ENCODE measurements at regions not wholly inside any gene's neighbourhood (a gene's known extent, or its start where the extent isn't known, plus 50 kb on each side); places are given as distances from the start of the nearest gene placed in this dataset.
"Not testable (repeated sequence)": the region's sequence is repeated elsewhere in the genome, so short reads cannot be mapped to it uniquely, and the experiment has no call there.

GRCh38 chr7:106518967-106519366 lies 142.0 kb downstream of the CCDC71L start:
- DNase-seq: no peak

GRCh38 chr7:106518239-106518638 lies 142.7 kb downstream of the CCDC71L start:
- DNase-seq: no peak

GRCh38 chr7:106517508-106517907 lies 143.4 kb downstream of the CCDC71L start:
- no peak for DNase-seq

DNA sequence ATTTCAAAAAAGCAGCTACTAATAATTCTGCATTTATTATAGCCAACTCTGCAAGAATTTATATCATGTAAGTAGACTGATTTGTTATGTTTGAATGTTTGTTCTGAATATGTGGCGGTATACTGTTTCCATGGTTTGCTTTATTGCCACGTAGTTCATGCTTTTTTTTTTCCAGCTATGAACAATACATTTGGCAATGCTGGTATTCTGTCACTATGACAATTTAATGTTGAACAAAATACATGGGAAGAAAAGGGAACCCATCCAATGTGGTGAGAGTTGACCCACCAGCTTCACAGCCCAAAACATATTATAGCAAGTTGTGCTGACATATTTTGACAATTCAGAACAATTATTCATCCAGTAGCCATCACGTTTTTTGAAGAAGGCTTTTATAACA lies 145.6 kb downstream of the CCDC71L start:
- DNase-seq: no peak

DNA sequence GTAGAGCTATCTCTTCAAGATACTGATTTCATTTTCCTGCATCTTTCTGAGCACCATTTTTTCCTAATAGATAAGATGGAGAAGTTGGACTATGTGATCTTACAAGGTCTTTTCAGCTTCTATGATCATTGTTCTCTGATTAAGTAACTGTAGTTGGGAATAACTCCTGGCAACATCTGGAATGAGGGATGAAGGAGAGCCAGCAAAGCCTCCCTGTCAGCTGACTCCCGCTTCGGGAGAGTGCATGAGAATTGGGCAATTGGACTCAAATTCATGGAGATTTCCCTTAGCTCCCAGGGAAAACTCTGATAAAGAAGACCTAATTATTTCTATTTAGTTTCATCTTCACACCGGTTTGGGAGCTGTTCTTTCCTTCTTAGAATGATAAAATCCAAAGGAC lies 146.1 kb downstream of the CCDC71L start:
- DNase-seq: no peak

- DNase-seq: no peak
Measured at GRCh38 chr7:106512217-106512616, 148.7 kb downstream of the CCDC71L start.

- DNase-seq: no peak
Measured at GRCh38 chr7:106504645-106505044, 156.3 kb downstream of the CCDC71L start.

DNA sequence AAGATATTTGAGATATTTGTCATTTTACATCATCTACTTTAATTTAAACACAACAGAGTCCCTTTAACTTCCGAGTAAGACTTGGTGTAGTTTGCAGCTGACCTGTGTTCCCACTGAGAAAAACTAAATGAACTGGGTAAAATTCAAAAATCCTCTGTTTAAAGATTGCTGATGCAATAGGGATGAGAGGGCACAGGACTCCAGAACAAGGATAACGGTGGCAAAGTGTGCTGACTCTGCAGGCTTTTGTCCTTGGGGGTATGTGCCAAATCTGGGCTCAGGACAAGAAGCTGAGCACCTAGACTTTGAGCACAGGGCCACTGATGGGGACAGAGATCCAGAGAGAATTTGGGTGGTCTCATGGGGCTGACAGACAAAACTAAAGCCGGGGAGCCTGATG lies 156.8 kb downstream of the CCDC71L start:
- DNase-seq: no peak

DNA sequence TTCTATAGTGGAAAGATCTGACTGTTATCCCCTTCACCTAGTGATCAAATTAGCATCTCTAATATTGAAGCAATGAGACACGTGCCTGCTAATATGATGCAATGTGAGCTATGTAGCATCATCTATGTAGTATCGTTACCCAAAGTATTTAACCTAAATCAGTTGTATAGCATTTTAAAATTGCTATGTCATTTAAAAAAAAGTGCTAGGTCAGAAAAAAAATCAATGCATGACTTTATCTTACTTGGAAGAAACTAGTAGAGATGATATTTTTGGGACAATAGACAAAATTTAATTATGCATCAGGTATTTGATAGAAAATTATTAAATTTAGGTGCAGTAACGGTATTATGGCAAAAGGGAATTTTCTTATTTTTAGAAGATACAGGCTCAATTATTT lies 157.3 kb downstream of the CCDC71L start:
- no peak for DNase-seq

DNA sequence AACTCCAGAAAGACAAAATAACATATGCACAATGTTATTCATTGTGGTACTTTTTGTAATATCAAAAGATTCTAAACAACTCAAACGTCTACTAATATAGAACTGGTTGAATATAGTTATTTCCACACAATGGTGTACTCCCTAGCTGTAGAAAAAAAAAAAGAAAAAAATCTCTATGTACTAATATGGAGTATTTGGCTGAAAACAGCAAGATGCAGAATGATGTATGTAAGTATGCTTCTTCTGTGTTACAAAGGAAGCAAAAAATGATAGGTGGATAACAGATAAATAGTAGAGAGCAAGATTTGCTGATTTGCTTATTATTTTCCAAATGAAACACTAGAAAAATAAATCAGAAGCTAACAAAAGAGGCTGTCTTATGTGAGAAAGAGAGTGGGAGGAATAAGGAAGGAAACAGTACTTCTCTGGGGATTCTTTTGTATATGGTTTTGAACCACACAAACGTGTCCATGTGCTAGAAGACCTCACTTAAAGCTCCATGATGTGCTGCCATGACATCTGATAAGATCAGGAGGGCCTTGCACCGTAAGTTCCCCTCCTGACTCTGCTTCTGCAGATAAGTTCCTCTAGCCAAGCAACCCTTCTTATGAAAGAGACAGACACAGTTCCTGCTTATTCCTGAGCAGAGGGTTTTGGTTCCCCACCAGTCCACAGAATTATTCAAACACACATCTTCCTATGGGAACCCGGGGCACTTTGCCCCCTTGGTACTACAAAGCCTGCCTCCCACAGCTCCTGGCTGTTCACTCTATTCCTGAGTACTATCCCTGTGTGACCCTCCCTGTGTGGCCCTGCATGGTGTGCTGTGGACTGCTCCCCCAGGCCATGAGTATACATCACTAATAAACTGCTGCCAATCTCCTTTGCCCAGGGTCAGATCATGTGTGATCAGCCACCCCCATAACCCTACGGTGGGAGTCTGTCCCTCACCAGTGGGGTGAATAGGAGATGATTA lies 159.1 kb downstream of the CCDC71L start:
- DNase-seq: peak; percentile 13

- no peak for DNase-seq
Measured at GRCh38 chr7:106499897-106500296, 161.1 kb downstream of the CCDC71L start.

GRCh38 chr7:106498005-106498404 lies 163.0 kb downstream of the CCDC71L start:
- DNase-seq: not testable (repeated sequence)

DNA sequence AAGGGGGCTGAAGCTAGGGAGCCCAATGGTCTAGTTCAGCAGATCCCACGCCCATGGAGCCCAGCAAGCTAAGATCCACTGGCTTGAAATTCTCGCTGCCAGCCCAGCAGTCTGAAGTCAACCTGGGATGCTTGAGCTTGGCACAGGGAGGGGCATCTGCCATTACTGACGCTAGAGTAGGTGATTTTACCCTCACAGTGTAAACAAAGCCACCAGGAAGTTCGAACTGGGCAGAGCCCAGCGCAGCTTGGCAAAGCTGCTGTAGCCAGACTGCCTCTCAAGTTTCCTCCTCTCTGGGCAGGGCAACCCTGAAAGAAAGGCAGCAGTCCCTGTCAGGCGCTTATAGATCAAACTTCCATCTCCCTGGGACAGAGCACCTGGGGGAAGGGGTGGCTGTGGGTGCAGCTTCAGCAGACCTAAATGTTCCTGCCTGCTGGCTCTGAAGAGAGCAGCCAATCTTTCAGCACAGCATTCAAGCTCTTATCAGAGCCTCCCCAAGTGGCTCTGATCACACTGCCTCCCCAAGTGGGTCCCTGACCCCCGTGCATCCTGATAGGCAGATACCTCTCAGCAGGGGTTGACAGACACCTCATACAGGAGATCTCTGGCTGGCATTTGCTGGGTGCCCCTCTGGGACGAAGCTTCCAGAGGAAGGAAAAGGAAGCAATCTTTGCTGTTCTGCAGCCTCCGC lies 167.8 kb downstream of the CCDC71L start:
- no peak for DNase-seq

DNA sequence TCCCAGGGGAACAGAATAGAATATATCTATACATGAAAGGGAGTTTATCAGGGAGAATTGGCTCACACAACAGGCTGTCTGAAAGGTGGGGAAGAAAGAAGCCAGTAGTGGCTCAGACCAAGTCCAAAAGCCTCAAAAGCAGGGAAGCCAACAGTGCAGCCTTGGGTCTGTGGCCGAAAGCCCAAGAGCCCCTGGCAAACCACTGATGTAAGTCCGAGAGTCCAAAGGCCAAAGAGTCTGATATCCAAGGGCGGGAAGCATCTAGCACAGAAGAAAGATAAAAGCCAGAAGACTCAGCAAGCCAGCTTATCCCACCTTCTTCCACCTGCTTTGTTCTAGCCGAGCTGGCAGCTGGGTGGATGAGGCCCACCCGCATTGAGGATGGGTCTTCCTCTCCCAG lies 172.5 kb downstream of the CCDC71L start:
- DNase-seq: no peak

- DNase-seq: no peak
Measured at GRCh38 chr7:106487892-106488291, 173.1 kb downstream of the CCDC71L start.

GRCh38 chr7:106486331-106486730 lies 174.6 kb downstream of the CCDC71L start:
- no peak for DNase-seq

GRCh38 chr7:106485919-106486318 lies 175.0 kb downstream of the CCDC71L start:
- DNase-seq: no peak

- no peak for DNase-seq
Measured at GRCh38 chr7:106485031-106485551, 175.9 kb downstream of the CCDC71L start.

- no peak for DNase-seq
Measured at GRCh38 chr7:106484562-106484961, 176.4 kb downstream of the CCDC71L start.

DNA sequence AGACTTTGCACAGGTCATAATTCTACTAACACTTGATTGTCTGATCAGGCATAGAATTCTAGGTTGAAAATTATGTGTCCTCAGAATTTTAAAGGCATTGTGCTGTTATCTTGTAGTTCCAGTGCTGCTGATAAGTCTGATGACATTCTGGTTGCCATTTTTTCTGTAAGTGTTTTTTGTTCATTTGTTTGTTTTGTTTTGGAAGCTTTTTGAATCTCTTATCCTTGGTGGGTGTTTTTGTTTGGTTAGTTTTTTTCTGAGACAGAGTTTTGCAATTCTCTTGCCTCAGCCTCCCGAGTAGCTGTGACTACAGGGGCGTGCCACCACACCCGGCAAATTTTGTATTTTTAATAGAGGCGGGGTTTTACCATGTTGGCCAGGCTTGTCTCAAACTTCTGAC lies 178.9 kb downstream of the CCDC71L start:
- DNase-seq: no peak

- no peak for DNase-seq
Measured at GRCh38 chr7:106480616-106481031, 180.3 kb downstream of the CCDC71L start.

DNA sequence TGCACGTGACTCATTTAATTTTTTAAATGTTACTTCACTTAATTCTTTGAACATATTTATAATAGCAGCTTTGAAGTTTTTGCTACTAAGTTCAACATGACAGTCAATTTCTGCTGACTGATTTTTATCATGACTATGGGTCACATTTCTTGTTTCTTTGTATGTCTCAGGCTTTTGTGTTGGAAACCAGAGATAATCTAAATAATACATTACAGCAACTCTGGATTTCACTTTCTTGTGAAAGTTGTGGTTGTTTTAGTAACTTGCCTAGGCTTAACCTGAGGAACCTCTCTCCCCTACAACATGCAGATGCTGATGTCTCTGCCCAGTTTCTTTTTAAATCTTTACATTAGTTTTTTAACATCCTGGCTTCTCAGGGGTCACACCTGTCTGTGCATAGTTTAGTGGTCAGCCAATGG lies 180.8 kb downstream of the CCDC71L start:
- DNase-seq: no peak

GRCh38 chr7:106476751-106477150 lies 184.2 kb downstream of the CCDC71L start:
- no peak for DNase-seq

DNA sequence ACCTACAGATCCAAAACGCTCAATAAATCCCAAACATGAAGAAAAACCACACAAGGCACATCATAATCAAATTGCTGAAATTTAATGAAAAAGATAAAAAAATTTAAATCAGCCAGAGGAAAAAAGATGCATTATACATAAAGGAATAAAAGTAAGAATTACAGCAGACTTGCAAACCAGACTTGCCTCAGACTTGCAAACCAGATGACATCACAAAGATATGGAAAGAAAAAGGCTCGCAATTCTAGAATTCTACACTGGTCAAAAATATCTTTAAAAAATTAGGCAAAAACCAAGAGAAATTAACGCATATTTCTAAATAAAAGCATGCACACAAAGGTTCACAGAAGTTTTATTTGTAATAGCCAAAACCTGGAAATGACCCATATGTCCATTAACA lies 188.0 kb upstream of the NAMPT start:
- no peak for DNase-seq

Measured in KG1 (cell line).